Fibroblast of skin of scalp (primary cell): ENCODE measurements at regions not wholly inside any gene's neighbourhood (a gene's known extent, or its start where the extent isn't known, plus 50 kb on each side); places are given as distances from the start of the nearest gene placed in this dataset.

Source experiments
- DNase-seq: peaks from one replicate; pipeline ENCODE4 v3.0.0-alpha.2; 2013

DNA sequence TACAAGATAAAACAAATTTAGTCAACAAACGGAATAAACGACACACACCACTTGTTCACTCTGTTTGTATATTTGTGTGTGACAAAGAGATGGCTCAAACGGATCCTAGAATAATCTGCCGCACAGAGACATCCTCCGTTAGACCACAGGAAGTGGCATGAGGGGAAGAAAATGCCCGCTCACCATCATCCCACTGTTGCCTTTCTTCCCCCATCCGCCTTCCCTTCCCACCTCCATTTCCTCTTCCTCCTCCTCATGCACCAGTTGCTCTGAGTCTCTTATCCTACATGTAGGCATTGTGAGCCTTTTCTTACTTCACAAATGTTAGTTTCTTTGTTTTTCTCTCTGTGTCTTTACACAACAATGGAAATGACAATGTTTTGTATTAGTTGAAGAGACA is 228.5 kb upstream of the SMIM21 start:
- no peak for DNase-seq

DNA sequence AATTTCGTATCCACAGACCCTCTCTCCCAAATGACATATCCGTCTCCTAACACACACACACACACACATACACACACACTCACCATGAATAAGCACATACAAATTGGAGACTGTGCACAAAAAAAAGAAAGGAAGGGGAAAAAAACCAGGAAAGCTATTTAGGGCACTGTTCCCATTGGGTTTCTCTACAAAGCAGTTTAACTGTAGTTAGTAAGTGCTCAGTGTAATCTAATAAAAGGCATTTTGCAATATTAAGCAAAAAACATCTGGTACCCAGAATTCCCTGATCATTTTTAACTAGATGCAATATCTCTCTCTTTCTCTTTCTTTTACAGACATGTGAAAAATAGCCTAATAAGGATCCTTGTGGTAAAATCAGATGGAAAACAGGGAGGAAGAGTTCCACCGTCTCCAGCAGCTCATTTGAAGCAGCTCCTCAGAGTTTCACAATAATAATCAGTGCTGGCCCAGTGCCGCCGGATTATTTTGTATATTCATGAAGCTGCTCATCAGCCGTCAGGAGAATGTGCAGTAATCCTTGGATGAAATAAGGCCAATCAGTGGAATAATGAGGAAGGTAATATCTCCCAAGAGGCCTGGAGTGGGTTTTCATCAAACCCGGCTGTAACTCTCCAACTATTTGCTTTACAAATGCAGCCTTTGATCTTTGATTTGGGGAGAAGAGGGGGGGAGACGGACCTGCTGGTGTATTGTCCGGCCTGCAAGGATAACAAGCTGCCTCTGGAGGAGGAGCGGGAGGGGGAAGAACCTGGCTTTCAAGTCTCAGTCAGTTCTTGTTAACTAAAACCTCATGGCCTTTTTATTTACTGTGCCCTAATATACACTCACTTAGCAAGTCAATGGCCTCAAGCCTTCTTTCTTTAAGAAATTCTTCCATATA is 227.6 kb upstream of the SMIM21 start:
- no peak for DNase-seq

DNA sequence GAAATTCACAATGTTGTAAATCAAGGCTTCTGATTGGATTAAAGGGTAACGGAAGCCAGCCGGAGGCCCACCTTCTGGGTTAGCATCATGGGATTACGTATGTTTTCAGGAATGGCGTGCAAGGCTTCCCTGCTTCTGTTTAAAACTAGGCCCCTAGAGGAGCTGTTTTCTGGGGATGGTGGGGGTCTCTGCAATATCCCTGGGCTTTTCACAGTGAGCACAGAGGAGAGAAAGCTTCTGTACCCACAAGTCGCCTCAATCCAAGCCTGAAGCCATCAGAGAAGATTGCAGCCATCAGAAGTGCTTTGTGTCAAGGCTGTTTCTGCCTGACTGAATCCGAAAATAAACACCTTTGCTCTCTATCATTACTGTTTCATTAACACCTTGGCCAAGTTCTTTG is 226.9 kb upstream of the SMIM21 start:
- no peak for DNase-seq

DNA sequence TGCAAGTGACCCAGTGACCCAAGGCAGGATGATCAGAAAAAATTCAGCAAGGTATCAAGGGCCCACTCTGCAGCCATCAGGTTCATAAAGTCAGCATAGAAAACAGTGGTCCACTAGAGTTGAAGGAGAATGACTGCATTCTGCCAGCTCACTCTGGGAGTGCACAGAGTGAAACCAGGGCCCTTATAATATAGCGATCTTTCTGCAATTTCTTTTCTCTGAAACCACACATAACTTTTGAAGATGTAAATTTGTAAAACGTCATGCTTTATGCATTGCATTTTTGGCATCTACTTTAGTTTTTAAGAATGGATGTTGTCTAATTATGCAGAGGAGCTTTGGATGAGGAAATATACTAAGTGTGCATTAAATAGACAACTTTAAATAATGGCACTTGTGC is 225.0 kb upstream of the SMIM21 start:
- no peak for DNase-seq

DNA sequence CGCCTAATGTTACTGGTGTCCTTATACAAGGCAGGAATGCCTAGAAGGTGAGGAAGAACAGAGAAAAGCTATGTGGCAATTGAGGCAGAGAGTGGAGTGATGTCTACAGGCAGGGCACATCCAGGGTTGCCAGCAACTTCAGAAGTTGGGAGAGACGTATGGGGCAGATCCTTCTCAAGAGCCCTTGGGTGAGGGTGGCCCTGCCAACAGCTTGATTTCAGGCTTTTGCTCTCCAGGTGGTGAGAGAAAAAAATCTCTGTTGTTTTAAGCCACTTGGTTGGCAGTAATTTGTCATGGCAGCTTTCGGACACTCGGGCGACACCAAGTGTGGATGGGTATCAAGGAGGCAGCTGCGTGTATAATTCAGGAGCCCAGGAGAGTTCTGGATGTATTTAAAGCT is 217.4 kb upstream of the SMIM21 start:
- no peak for DNase-seq

DNA sequence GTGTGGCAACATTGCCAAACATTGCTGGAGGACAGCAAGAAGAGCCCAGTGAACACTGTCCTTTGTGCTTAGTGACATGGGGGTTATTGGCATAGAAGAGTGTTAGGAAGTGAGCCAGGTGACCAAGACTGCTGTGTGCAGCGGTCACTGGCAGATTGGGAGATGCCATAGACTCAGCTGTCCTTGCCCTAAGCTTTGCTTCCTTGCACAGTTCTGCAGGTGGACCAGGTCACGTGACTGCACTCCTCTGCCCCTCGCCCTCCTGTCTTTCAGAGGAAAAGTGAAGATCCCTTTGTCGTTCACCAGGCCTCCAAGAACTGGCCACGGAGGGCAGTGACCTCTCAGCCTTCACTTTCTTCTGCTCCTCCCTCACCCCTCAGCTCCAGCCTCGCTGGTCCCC is 215.6 kb upstream of the SMIM21 start:
- DNase-seq = no peak

DNA sequence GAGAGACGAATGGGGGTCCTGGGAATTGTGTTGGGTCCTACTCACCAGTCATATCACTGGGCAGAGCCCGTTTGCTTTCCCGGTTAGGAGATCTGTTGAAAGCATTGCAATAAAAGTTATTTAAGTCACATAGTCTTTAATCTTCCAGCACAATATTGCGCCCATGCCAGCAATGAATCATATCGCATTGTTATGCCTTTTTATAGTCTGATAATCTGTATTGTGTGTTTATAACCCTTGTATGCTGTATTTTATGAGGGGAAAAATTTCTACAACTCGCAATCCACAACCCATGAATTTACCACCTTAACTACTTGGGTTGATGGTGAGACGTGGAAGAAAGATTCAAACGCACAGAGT is 211.9 kb upstream of the SMIM21 start:
- no peak for DNase-seq

DNA sequence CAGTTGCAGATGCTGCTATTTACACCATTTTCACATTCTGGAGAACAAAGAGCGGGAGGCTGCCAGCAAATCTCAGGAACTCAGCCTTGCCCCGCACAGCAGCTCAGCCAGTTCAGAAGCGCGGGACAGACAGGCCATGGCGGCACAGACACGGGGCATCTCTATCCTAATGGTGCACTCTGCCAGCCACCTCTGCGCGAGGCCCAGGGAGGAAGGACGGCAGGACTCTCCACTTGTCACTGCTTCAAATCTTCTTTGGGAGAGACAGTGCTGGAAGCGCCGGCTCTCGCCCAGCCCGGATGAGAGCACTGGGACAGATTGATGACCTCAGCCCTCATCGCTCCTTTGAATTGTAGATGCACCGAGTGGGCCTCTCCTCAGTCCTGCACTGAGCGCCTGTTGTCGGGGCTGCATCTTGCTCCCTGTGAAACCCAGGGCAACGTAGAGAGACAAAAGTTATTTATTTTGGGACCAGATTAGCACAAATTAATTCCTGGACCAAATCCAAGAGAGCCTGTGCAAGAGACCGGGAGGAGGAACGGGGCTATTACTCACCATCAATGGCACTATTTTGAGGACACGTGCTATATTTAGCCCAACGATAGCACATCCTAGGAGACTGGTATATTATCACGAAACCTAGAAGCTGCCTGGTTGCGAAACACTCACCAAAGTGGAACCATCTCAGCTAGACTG is 211.4 kb upstream of the SMIM21 start:
- peak; percentile 75 for DNase-seq

DNA sequence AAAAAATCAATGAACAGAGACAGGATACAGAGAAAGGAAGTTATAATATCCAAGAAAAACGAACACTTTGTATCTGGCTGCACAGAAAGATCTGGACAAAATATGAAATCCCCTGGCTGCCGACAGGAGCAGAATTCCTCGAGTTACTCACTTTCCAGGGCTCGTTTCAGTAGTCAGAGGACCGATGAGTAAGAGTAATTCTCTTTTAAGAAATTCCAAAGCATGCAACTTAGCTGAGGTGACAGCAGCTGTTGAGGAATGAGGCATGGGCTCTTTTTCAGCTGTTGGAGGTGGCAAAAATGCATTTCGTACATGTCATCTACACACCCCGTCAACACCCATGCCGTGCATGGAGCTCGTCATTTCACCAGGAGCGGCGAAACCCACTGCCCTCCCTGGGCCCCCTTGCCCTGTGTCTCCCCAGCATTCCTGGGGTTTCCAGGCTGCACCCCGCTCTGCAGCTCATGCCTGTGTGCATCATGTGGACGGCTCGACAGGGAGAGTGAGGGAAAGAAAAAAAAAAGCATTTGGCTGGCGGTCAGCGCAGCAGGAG is 210.8 kb upstream of the SMIM21 start:
- DNase-seq = peak; percentile 89

DNA sequence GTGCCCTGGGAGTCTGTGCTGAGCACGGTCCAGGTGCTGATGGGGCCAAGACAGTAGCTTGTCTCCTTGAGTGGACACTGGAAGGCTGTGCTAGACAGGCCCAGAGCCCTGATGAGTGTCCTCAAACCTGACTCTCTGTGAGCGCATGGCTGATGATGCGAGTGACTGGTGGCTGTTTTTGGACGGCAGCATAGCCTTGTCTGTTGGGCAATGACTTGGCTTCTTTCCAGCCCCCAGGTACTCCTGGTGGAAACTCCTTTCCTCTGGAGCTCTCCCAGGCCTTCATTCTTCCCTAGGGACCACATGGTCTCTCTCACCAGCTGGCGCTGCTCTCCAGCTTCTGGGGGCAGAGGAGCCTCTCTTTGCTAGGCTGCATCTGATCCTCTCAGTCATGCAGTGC is 207.6 kb upstream of the SMIM21 start:
- DNase-seq = no peak

DNA sequence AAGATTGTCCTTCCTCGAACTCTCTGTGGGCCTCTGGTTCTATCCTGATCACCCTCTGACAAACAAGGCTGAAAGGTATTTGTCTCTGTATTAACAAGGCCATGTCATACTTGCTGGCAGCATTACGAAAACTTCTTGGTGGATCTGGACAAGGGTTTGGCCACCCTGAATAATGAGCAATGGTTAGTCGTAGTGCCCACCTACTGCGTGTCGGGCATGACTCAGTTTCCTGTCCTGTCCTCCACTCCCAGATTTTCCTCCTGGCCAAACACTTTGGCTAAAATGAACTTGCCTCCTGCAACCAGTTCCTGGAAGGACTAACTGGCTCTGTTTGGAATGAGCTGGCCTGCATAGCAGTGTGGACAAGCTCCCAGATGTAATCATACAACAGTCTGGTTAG is 198.5 kb upstream of the SMIM21 start:
- DNase-seq = no peak

DNA sequence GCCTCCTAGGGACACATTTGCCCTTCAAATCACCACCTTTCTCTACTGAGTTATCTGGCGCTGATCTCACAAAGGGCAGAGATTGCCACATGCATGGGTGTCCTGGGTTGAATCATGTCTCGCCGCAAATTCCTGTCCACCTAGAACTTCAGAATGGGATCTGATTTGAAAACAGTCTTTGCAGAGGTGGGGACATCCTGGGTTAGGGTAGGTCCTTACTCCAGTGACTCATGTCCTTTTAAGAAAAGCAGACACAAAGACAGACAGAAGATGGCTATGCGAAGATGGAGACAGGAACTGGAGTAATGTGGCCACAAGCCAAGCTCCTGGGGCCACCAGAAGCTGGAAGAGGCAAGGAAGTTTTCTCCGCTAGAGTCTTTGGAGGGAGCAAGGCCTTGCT is 197.4 kb upstream of the SMIM21 start:
- no peak for DNase-seq

DNA sequence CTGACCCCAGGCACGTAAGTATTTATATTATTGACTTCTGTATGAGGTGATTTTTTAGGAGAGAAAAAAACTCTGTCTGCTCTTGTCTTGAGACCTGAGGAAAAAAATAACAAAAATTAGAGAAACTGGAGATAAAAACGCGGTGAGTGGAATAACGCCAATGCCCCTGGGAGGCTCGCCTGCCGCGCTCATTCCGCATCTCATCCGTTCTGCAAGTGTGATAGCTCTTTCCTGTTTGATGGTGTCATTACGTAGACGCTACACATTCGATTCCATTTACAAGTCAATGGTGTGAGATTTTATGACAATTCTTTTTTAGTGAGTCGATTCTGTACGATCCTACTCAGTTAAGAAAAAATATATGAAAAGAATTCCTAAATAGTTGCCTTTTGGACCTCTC is 194.3 kb upstream of the SMIM21 start:
- no peak for DNase-seq

DNA sequence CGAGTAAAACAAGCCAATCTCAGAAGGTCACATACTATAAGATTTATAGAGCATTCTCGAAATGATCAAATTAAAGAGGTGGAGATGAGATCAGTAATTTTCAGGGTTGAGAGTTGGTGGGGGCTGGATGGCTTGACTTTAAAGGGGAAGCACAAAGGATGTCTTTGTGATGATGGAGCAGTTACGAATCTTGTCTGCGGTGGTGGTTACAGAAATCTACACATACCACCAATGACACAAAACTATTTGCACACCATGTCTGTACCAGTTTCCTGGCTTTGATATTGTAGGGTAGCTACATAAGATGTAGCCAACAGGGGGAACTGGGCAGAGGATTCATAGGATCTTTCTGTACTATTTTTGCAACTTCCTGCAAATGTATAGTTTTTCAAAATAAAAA is 190.6 kb upstream of the SMIM21 start:
- no peak for DNase-seq

DNA sequence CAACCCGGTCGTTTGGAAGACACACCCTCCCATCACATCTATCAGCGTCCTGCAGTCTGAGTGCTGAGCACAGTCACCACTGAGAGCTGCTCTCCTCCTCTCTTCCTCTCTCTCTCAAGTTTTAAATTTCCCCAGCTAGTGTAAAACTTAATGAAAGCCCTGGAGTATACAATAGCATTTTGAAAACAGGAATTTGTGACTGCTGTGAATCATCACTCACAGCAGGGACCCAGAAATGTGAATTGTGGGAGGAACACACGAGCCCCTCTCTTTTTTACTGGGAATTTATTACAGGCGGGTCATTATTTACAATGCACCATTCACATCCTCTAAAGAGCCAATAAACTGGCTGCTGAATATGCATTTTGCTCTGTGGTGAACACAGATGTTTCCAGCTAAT is 185.0 kb upstream of the SMIM21 start:
- DNase-seq = peak; percentile 45

DNA sequence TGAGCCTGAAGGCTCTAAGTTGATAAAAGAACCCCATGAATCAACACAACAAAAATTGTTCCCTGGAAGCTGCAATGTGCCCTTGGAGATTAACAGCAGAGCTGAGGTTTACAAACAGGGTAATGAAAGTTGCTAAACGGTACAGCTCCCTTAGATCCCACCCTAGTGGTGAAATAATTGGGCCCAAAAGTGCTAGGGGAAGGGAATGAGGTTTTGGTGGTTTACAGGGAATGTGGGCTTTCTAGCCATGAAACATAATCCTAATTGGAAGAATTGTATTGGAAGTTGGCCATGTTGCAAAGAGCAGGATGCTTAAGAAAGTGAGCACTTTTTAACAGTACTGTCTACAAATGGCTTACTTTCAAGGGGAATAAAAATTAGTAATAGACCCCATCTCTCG is 180.2 kb upstream of the SMIM21 start:
- peak; percentile 49 for DNase-seq

DNA sequence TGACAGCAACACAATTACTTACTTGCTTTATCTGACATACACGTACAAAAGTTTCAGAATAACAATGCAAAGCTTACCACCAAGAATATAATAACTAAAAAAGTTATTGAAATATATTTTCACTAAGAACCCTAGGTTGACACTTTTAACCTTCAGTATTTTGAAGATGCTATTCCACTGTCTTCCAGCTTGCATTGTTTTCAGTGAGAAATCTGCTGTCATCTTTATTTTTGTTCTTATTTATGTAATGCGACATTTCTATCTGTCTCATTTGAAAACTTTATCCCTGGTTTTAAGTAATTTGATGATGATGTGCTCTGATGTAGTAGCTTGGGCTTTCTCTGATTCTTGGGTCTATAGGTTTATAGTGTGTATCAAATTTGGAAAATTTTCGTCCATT is 165.0 kb upstream of the SMIM21 start:
- DNase-seq = no peak

DNA sequence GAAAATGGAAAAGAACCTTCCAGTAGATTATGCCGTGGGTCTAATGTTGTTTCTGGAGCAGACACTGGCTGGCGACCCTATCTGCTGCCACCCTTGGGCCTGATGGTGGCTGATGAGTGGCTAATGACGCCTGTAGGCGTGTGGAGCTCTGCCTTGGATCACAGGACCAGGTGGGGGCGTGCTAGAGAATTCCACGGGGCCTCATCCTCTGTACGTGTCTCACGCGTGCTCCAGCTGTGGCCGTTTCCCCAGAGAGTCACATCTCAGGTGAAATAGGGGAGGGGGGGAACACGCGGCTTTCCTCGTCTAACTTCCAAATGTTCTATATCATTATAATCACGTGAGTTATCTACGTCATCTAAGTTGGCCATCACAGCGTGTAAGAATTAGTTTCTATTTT is 160.9 kb upstream of the SMIM21 start:
- DNase-seq = no peak

DNA sequence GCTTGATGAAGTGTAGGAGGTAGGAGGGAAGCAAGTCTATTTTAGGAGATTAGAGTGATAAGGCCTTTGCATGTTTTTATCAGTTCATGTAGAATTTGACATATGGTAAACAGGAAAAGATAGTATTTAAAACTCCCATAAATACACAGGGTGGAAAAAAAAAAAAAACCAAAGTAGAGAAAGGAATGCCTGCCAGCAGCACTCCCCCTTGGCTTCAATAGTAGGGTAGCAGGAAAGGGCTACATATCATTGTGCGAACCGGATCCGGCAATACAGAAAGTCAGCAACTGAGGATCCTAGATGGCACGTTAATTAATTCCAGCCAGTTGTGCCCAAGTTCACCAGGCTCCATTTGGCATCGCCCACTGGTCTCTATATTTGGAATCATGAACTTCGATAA is 159.6 kb upstream of the SMIM21 start:
- DNase-seq = no peak

DNA sequence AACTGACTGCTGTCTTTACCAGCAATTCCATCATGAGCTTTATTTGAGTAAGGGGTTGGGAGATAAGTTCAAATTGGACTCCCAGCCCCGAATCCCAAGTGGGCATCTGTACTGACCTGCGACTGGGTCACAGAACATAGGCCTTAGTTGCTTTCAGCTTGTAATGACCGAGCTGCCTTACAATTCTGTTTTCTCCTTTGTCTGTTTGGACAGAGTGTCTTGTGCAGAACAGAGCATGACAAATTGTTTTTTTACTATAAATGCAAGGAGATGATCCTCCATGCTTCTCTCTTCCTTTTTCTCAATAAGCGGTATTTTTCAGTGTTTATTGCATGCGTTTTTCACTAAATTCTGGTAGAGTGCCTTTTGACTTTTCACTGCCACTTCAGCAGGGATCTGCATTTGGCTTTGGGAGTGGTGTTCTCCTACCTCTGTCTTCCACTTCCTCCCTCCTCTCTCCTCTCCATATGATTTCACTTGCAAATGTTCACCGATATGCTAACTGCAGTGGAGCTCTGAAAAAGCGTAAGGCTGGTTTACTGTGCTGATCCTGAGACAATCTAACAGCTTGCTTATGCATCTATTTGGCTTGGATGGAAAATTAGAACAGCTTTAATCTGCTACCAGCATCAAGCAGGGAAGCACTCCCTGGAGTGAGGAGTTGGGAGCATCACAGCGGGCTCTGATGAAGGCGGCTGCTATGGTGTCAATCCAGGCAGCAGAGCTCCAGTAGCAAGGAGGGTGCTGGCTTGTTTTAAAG is 158.8 kb upstream of the SMIM21 start:
- DNase-seq = no peak

DNA sequence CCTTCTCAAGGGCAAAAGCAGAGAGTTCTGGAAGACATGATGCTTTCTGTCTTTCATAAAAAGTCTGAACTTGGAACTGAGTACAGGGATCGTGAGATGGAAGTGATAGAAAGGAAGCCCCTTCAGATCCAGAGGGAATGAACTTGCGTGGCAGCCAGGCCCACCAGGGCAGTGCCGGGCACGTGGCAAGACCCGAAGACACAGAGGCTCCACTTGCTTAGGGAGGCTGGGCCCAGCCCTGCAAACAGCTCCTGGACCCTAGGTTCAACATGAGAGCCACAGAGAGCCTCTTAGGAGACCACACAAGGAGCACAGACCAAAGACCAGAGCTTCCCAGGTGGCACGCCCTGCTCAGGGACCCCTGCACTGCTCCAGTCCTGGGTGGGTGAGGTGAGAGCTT is 155.4 kb upstream of the SMIM21 start:
- no peak for DNase-seq

DNA sequence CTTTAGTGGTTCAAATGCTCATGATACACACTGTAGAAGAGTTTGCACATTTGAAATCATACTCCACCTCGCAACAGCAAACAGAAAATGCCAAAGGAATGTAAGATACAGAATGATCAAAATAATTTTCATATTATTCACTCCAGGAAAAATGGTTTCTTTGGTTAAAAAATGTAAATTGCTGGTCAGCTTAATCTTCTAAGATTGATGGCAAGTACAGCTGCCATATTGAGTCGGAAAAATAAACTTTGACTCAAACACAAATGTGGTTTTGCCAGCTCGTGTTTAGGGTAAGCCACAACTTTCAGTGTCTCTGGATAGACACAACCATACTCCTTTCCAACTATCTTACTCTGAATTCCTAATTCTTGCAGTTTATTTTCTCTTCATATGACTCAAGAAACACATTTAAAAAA is 154.9 kb upstream of the SMIM21 start:
- peak; percentile 93 for DNase-seq
